K562 (cell line): ENCODE measurements at regions not wholly inside any gene's neighbourhood (a gene's known extent, or its start where the extent isn't known, plus 50 kb on each side); places are given as distances from the start of the nearest gene placed in this dataset.

Experiments
- ATAC-seq: fragments of 200-7000 bp; cut with Tn5 transposase; 3 replicates; pipeline ENCODE4 v1.9.1; 2020; ENCODE audit warnings: moderate library complexity
- BruUV-seq: library from RNA; stranded (reverse); fragments of 400-500 nt; replicated peaks from 2 replicates; lab custom pipeline; 2021; lab: Mats Ljungman, UMichigan
- CTCF ChIA-PET: fragments of 300-600 bp; formaldehyde crosslinking; extraction: SDS; loops from one replicate; lab custom pipeline; 2021; ENCODE audit warnings: low intra/inter-chr PET ratio; lab: Yijun Ruan, JAX
- POLR2A ChIA-PET: fragments of 300-600, 350-650 bp; sonication (Branson Sonifier 250); formaldehyde crosslinking; extraction: SDS; loops from one replicate; lab custom pipeline; 2021; ENCODE audit warnings: antibody characterized with exemption, inconsistent platforms; lab: Yijun Ruan, JAX
- DNase-seq, 4 experiments: peaks; one replicate each; pipeline versions ENCODE4 v3.0.0 to v3.0.0-alpha.2; 2011 to 2018; ENCODE audit warnings: low spot score in 3 of 4, mixed read lengths in 3 of 4; ENCODE audit errors: extremely low read depth in 1 of 4
- FAIRE-seq: peaks from 2 replicates; lab custom pipeline; 2011; peaks lifted over from hg19 to GRCh38; lab: Jason Lieb, UNC
- H2AFZ ChIP-seq: 2 replicates; pipeline ENCODE4 v1.6.0; 2011; ENCODE audit warnings: low read depth, low read length, control low read depth, inconsistent platforms
- H3K27ac ChIP-seq: fragments of 200-600 bp; 3 replicates; pipeline ENCODE4 v1.8.0; 2011; ENCODE audit warnings: low read depth, mild to moderate bottlenecking, control low read depth, inconsistent platforms, low read length, moderate library complexity, mixed read lengths; ENCODE audit errors: extremely low read depth
- H3K27me3 ChIP-seq, 2 experiments: fragments of 300-600 bp in 1 of 2; 2 replicates in 1 of 2; 3 replicates in 1 of 2; pipeline versions ENCODE4 v1.6.0 to v1.8.0; 2011; ENCODE audit warnings: inconsistent platforms in 2 of 2, low read length in 2 of 2, mild to moderate bottlenecking in 1 of 2, mixed read lengths in 1 of 2, moderate library complexity in 1 of 2; ENCODE audit not compliant: control insufficient read depth in 2 of 2, insufficient read depth in 2 of 2
- H3K36me3 ChIP-seq: fragments of 300-600 bp; 3 replicates; pipeline ENCODE4 v1.8.0; 2011; ENCODE audit warnings: mild to moderate bottlenecking, low read length, inconsistent platforms; ENCODE audit not compliant: control insufficient read depth, insufficient read depth
- H3K4me1 ChIP-seq, 2 experiments: fragments of 200-600 bp in 1 of 2; replicated peaks in 1 of 2; 2 replicates in 1 of 2; 3 replicates in 1 of 2; pipeline versions ENCODE4 v1.5.1 to v1.8.0; 2011; ENCODE audit warnings: inconsistent platforms in 2 of 2, low read length in 2 of 2, mild to moderate bottlenecking in 1 of 2, mixed read lengths in 1 of 2, moderate library complexity in 1 of 2; ENCODE audit not compliant: control insufficient read depth in 2 of 2, insufficient read depth in 2 of 2
- H3K4me2 ChIP-seq: 2 replicates; pipeline ENCODE4 v1.6.1; 2011; ENCODE audit warnings: low read length, control low read depth, inconsistent platforms, mixed read lengths; ENCODE audit not compliant: insufficient read depth
- H3K4me3 ChIP-seq: fragments of 200-600 bp; sonication (generic), shearing (Covaris generic); 2 replicates; pipeline ENCODE4 v1.5.1; 2016; ENCODE audit warnings: control low read depth, inconsistent platforms
- H3K79me2 ChIP-seq: fragments of 200-600 bp; 3 replicates; pipeline ENCODE4 v1.8.0; 2011; ENCODE audit warnings: low read length, inconsistent platforms; ENCODE audit not compliant: control insufficient read depth, insufficient read depth
- H3K9ac ChIP-seq, 2 experiments: 2 replicates each; pipeline versions ENCODE4 v1.6.0 to v1.6.1; 2011; ENCODE audit warnings: low read depth in 2 of 2, low read length in 2 of 2, control low read depth in 1 of 2, inconsistent platforms in 1 of 2, mild to moderate bottlenecking in 1 of 2, mixed read lengths in 1 of 2; ENCODE audit not compliant: insufficient read depth in 1 of 2
- H3K9me1 ChIP-seq: one replicate; pipeline ENCODE4 v1.6.0; 2011; ENCODE audit warnings: inconsistent platforms, mild to moderate bottlenecking, low read length, moderate library complexity; ENCODE audit not compliant: control insufficient read depth, insufficient read depth
- H3K9me3 ChIP-seq: replicated peaks from 2 replicates; pipeline ENCODE4 v1.5.1; 2011; ENCODE audit warnings: low read depth, low read length, inconsistent platforms; ENCODE audit not compliant: control insufficient read depth, insufficient read depth
- H4K20me1 ChIP-seq: replicated peaks from 2 replicates; pipeline ENCODE4 v1.6.1; 2011; ENCODE audit warnings: low read length, inconsistent platforms, mixed read lengths; ENCODE audit not compliant: control insufficient read depth, insufficient read depth
- CBX1 ChIP-seq: sonication (generic); IDR thresholded peaks from 2 replicates; pipeline ENCODE4 v1.6.1; 2016; ENCODE audit warnings: antibody characterized with exemption, low read depth, mild to moderate bottlenecking
- FOXK1 ChIP-seq: sonication (generic); formaldehyde crosslinking; IDR thresholded peaks from 2 replicates; pipeline ENCODE4 v1.8.0; 2022; ENCODE audit warnings: missing genetic modification reagents, mild to moderate bottlenecking, borderline replicate concordance
- GATAD2B ChIP-seq: fragments of 450-650 bp; IDR thresholded peaks from 2 replicates; pipeline ENCODE4 v1.6.1; 2017; ENCODE audit warnings: mild to moderate bottlenecking, borderline replicate concordance
- MAFF ChIP-seq: IDR thresholded peaks from 2 replicates; pipeline ENCODE4 v1.6.1; 2012; ENCODE audit warnings: low read length, improper control_type of control experiment
- NBN ChIP-seq: fragments of 450-650 bp; IDR thresholded peaks from 2 replicates; pipeline ENCODE4 v1.6.1; 2016; ENCODE audit warnings: low read depth, mild to moderate bottlenecking
- NFE2 ChIP-seq: IDR thresholded peaks from 2 replicates; pipeline ENCODE4 v1.6.1; 2014; ENCODE audit warnings: antibody characterized with exemption, low read depth
- RBM25 ChIP-seq: fragments of 200-400 bp; formaldehyde crosslinking; IDR thresholded peaks from 2 replicates; pipeline ENCODE4 v1.6.1; 2018; ENCODE audit warnings: low read length, low read depth, moderate library complexity; ENCODE audit not compliant: severe bottlenecking
- TAL1 ChIP-seq: fragments of 450-650 bp; IDR thresholded peaks from 2 replicates; pipeline ENCODE4 v1.6.1; 2016; ENCODE audit warnings: mild to moderate bottlenecking
- TBL1XR1 ChIP-seq, 2 experiments: IDR thresholded peaks; 2 replicates each; pipeline ENCODE4 v1.6.1; 2012; ENCODE audit warnings: improper control_type of control experiment in 2 of 2, low read length in 2 of 2, mild to moderate bottlenecking in 1 of 2
- ZFP36 ChIP-seq: fragments of 150-350 bp; IDR thresholded peaks from 2 replicates; pipeline ENCODE4 v1.6.1; 2018; ENCODE audit warnings: low read length, low read depth; ENCODE audit not compliant: partially characterized antibody
- ZNF133 ChIP-seq: fragments of 250-450 bp; sonication (Bioruptor Pico); IDR thresholded peaks from 2 replicates; pipeline ENCODE4 v1.4.0; 2020; ENCODE audit warnings: mild to moderate bottlenecking
- ZNF316 ChIP-seq: fragments of 450-650 bp; IDR thresholded peaks from 2 replicates; pipeline ENCODE4 v1.6.1; 2016
- WGBS: fragments of 100-300 bp; shearing (Covaris generic); methylation state at CpG from one replicate; pipeline ENCODE4 v1.1.6; 2016; ENCODE audit warnings: low coverage, mixed read lengths; ENCODE audit not compliant: insufficient coverage; ENCODE audit errors: missing lambda C conversion rate; 5-methylcytosine and 5-hydroxymethylcytosine counted together
- in situ Hi-C: fragments of 300-500 bp; cut with MboI; formaldehyde crosslinking; loops from 4 replicates; pipeline ENCODE4 v1.15.0; 2018; ENCODE audit warnings: inconsistent platforms, mixed read lengths
- intact Hi-C: fragments of 100-400 bp; cut with micrococcal nuclease; formaldehyde crosslinking; loops from 2 replicates; pipeline ENCODE4 v1.14.2; 2022
- TF ChIP-seq, protein P1 (sequence below): fragments of 200-800 bp; sonication (Bioruptor generic); IDR thresholded peaks from 2 replicates; pipeline ENCODE4 v1.6.1; 2017; ENCODE audit warnings: missing genetic modification characterization, missing compliant biosample characterization

DNA sequence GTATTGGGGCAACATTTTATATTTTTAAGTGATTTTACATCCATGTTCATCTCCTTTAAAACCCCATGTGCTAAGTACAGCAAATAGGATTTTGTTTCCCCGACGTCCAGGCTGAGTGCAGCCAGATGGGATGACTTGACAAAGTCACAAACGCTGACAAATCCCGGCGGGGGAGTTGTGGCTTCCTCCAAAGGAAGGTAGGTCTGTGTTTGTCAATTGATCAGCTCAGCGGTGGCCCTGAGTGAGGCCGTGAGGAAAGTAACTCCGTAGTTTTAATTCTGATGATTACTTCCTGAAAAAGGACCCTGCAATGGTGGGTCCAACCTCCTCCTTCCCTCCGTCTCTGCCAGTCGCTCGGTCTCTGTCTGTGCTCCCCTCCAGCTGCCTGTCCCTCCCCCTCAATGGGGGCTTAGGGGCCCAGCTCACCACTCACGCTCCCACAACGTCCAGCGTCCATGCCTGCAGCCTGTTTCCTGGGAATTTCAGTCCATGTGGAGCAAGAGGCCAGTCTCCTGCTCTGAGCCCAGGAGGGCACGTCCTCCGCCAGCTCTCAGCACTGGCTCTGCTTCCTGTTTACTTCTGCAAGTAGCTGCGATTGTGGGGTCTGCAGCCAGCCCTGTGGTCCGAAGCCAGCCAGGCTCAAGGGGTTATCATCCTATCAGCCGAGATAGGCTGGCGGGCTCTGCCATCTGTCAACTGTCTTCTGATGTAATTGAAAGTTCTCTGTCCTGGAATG is 209.4 kb upstream of the FOXF1 start (continued):
- TF ChIP-seq MAFF (peak; percentile 45; the same call in 1 of the 2 replicates), FOXK1 (CRISPR knock-in tag) (no peak), NFE2 (peak; percentile 75), CBX1 (no peak), ZNF316 (peak; percentile 29; the same call in 1 of the 2 replicates), NBN (no peak), GATAD2B (no peak)
- TF ChIP-seq, protein P1, sequence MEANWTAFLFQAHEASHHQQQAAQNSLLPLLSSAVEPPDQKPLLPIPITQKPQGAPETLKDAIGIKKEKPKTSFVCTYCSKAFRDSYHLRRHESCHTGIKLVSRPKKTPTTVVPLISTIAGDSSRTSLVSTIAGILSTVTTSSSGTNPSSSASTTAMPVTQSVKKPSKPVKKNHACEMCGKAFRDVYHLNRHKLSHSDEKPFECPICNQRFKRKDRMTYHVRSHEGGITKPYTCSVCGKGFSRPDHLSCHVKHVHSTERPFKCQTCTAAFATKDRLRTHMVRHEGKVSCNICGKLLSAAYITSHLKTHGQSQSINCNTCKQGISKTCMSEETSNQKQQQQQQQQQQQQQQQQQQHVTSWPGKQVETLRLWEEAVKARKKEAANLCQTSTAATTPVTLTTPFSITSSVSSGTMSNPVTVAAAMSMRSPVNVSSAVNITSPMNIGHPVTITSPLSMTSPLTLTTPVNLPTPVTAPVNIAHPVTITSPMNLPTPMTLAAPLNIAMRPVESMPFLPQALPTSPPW (CRISPR knock-in tag): peak; percentile 22; the same call in 1 of the 2 replicates

DNA sequence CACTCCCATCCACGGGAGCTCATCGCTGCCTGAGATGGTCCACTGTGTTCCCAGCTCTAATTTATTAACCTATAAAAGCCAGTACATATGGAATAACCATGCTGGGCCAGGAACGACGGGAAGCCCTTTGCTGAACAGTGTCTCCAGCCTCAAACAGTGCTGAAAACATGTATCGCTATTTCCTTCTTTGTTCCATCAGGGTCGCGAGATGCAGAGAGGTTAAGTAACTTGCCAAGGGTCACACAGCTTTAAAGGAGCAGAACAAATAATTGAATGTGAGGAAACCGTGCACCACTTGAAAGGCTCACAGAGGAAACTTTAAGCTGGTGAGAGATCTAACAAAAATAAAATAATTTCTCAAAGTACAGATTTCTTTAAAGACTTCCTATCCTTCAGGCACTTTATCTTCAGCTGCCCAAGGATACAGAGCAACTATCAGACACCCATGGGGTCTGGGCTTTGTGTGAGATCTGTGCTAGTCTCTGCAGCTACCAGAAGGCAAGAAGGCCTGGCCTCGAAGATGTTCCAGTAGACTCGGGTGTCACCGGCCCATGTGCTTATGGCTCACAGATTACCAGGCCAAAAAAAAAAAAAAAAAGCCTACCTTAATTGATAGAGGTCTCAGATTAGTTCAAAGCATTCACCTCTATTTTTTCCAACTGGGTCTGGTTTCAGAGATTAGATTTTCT is 207.8 kb upstream of the FOXF1 start:
- ChIA-PET CTCF (no interaction called here), POLR2A (no interaction called here)
- Histone ChIP-seq H3K36me3 (no peaks in the 10 kb centered on the region), H3K9ac (no peak overlapping the region), H3K27ac (no peak overlapping the region), H3K9me3 (no peaks in the 10 kb centered on the region), H3K27me3 (peaks cover 50 to 57% of the 10 kb centered on the region in 2 experiments), H3K4me2 (no peak overlapping the region), H3K9me1 (peaks cover 4% of the 10 kb centered on the region), H3K4me3 (no peak overlapping the region), H2AFZ (no peak overlapping the region), H3K4me1 (peaks cover 0 to 4% of the 10 kb centered on the region in 2 experiments; a peak in 2 of 5 replicates), H3K79me2 (no peaks in the 10 kb centered on the region), H4K20me1 (peaks cover 9% of the 10 kb centered on the region; the same call in 1 of the 2 replicates)
- intact Hi-C loops (no loop called here), in situ Hi-C loops (no loop called here)
- no peak for FAIRE-seq
- BruUV-seq: no TSS peak
- under 1% methylated on average over 11 of the region's 11 CpGs for WGBS
- TF ChIP-seq TBL1XR1 (IDR thresholded peaks at IDR 0.05; ENCODE audit: low read length in 2 of 2) (no peak), ZFP36 (peak; percentile 29), RBM25 (peak; percentile 58), ZNF133 (no peak), TAL1 (no peak)
- no peak for DNase-seq
- no peak for ATAC-seq
